ENCODE measurements at regions not wholly inside any gene's neighbourhood (a gene's known extent, or its start where the extent isn't known, plus 50 kb on each side); places are given as distances from the start of the nearest gene placed in this dataset.

GRCh38 chr15:75100679-75101078 is 77.3 kb downstream of the PPCDC start:
- H3K4me1 ChIP-seq (ENCODE audit: low read length), result peaks cover 16% of the 10 kb centered on the region
- H3K79me2 ChIP-seq (ENCODE audit: low read length), result no peaks in the 10 kb centered on the region
- no peak overlapping the region for H2AFZ ChIP-seq (ENCODE audit: low read depth, low read length)
- no peak overlapping the region for H3K4me2 ChIP-seq (ENCODE audit: low read length)
- no peaks in the 10 kb centered on the region for H3K36me3 ChIP-seq (replicated peaks; ENCODE audit: low read depth, low read length)
- no peak overlapping the region for H3K27ac ChIP-seq (ENCODE audit: low read length)
- H4K20me1 ChIP-seq (ENCODE audit: insufficient read depth, low read length), result peaks cover 11% of the 10 kb centered on the region; the same call in 1 of the 2 replicates
- no peak overlapping the region for H3K9ac ChIP-seq (ENCODE audit: low read length)
- H3K9me3 ChIP-seq (ENCODE audit: insufficient read depth, low read length), result no peaks in the 10 kb centered on the region
- H3K4me3 ChIP-seq (ENCODE audit: low read length), result no peak overlapping the region
- H3K27me3 ChIP-seq (ENCODE audit: low read depth, low read length), result peaks cover 73% of the 10 kb centered on the region
- TF ChIP-seq EZH2phosphoT487 (IDR thresholded peaks at IDR 0.05; ENCODE audit: low read depth), result no peak
- TF ChIP-seq CTCF (IDR thresholded peaks at IDR 0.05; ENCODE audit: low read depth, low read length), result no peak

GRCh38 chr15:75104804-75105557 is 81.6 kb downstream of the PPCDC start:
- Histone ChIP-seq H3K79me2 (ENCODE audit: low read length) (no peaks in the 10 kb centered on the region), H3K27me3 (ENCODE audit: low read depth, low read length) (peaks cover 74% of the 10 kb centered on the region), H3K36me3 (replicated peaks; ENCODE audit: low read depth, low read length) (no peaks in the 10 kb centered on the region), H3K4me2 (ENCODE audit: low read length) (peak overlapping the region; percentile 30), H3K9ac (ENCODE audit: low read length) (no peak overlapping the region), H3K9me3 (ENCODE audit: insufficient read depth, low read length) (no peaks in the 10 kb centered on the region), H3K4me3 (ENCODE audit: low read length) (no peak overlapping the region), H3K4me1 (ENCODE audit: low read length) (peaks cover 39% of the 10 kb centered on the region), H4K20me1 (ENCODE audit: insufficient read depth, low read length) (no peaks in the 10 kb centered on the region), H3K27ac (ENCODE audit: low read length) (no peak overlapping the region), H2AFZ (ENCODE audit: low read depth, low read length) (no peak overlapping the region)
- TF ChIP-seq CTCF (IDR thresholded peaks at IDR 0.05; ENCODE audit: low read depth, low read length), result no peak
- TF ChIP-seq EZH2phosphoT487 (IDR thresholded peaks at IDR 0.05; ENCODE audit: low read depth), result no peak

- peaks cover 66% of the 10 kb centered on the region for H3K27me3 ChIP-seq (ENCODE audit: low read depth, low read length)
- H3K4me2 ChIP-seq (ENCODE audit: low read length), result no peak overlapping the region
- H3K9ac ChIP-seq (ENCODE audit: low read length), result no peak overlapping the region
- no peaks in the 10 kb centered on the region for H3K9me3 ChIP-seq (ENCODE audit: insufficient read depth, low read length)
- H3K79me2 ChIP-seq (ENCODE audit: low read length), result no peaks in the 10 kb centered on the region
- no peak overlapping the region for H3K4me3 ChIP-seq (ENCODE audit: low read length)
- TF ChIP-seq CTCF (IDR thresholded peaks at IDR 0.05; ENCODE audit: low read depth, low read length), result no peak
- TF ChIP-seq EZH2phosphoT487 (IDR thresholded peaks at IDR 0.05; ENCODE audit: low read depth), result no peak
- H3K36me3 ChIP-seq (replicated peaks; ENCODE audit: low read depth, low read length), result no peaks in the 10 kb centered on the region
- H3K4me1 ChIP-seq (ENCODE audit: low read length), result peaks cover 63% of the 10 kb centered on the region
- no peaks in the 10 kb centered on the region for H4K20me1 ChIP-seq (ENCODE audit: insufficient read depth, low read length)
- no peak overlapping the region for H3K27ac ChIP-seq (ENCODE audit: low read length)
- no peak overlapping the region for H2AFZ ChIP-seq (ENCODE audit: low read depth, low read length)
Observed at GRCh38 chr15:75107516-75107907, 84.1 kb downstream of the PPCDC start.

GRCh38 chr15:75107908-75108838 is 84.8 kb downstream of the PPCDC start:
- no peak overlapping the region for H2AFZ ChIP-seq (ENCODE audit: low read depth, low read length)
- H3K4me3 ChIP-seq (ENCODE audit: low read length), result no peak overlapping the region
- no peak overlapping the region for H3K27ac ChIP-seq (ENCODE audit: low read length)
- no peaks in the 10 kb centered on the region for H3K36me3 ChIP-seq (replicated peaks; ENCODE audit: low read depth, low read length)
- H3K27me3 ChIP-seq (ENCODE audit: low read depth, low read length), result peaks cover 62% of the 10 kb centered on the region
- TF ChIP-seq EZH2phosphoT487 (IDR thresholded peaks at IDR 0.05; ENCODE audit: low read depth) (no peak), CTCF (IDR thresholded peaks at IDR 0.05; ENCODE audit: low read depth, low read length) (no peak)
- H3K4me1 ChIP-seq (ENCODE audit: low read length), result peaks cover 68% of the 10 kb centered on the region
- peak overlapping the region; percentile 42 for H3K4me2 ChIP-seq (ENCODE audit: low read length)
- H3K79me2 ChIP-seq (ENCODE audit: low read length), result no peaks in the 10 kb centered on the region
- no peaks in the 10 kb centered on the region for H4K20me1 ChIP-seq (ENCODE audit: insufficient read depth, low read length)
- no peak overlapping the region for H3K9ac ChIP-seq (ENCODE audit: low read length)
- no peaks in the 10 kb centered on the region for H3K9me3 ChIP-seq (ENCODE audit: insufficient read depth, low read length)
